ENCODE measurements at regions not wholly inside any gene's neighbourhood (a gene's known extent, or its start where the extent isn't known, plus 50 kb on each side); places are given as distances from the start of the nearest gene placed in this dataset.
A peak's percentile ranks its signal among the peaks of the same experiment; 100 is the strongest.

DNA sequence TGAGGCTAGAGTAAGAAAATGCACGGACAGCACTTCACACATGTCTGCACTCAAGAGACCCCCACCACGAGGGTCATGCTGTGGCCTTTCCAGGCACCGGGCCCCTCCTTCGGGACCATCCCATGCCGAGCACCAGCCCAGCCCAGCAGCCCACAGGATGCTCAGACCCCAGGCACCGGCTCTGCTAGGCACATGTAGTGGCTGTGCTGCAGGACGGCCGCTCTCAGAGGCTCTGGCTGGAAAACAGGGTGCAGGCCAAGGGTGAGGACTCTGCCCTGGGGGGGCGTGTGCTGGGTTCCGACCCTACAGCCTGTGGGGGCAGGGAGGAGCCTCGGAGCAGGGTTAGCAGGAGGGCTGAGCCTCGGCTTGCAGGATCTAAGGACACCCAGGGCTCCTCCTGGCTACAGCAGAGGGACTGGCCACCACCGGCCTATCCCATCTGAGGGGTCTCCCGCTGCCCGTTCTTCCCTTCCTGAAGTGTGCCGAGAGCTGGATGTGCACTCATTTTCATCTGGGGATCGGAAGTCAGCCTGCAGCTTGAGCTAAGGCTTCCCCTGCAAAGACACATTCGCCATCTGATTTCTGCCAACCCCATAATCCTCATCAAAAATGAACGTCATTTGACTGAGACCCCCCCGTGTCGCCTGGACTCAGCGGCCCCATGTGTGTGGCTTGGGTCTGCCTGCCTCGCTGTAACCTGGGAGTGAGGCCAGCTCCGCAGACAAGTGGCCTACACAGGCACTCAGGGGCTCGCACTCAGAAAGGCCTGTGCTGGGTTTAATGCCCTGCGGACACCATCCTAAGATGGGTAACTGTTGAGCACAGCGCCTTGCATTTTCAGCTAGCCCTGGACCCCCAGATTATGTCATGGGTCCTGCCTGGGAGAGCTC, 293.1 kb upstream of the FOXF1 start:
- Histone ChIP-seq H3K4me1 (ENCODE audit: control insufficient read depth, insufficient read depth, low read length) (no peaks in the 10 kb centered on the region), H3K36me3 (ENCODE audit: control insufficient read depth, insufficient read depth, low read length) (no peaks in the 10 kb centered on the region), H3K27me3 (ENCODE audit: control insufficient read depth, insufficient read depth, low read length) (peaks cover 41% of the 10 kb centered on the region), H3K27ac (ENCODE audit: low read length) (no peak overlapping the region), H3K9me3 (replicated peaks; ENCODE audit: control insufficient read depth, low read depth, low read length) (no peaks in the 10 kb centered on the region), H3K4me3 (ENCODE audit: low read length) (no peak overlapping the region)
- DNase-seq = no peak
- WGBS (ENCODE audit: insufficient coverage) = 74% methylated on average over 26 of the region's 27 CpGs

DNA sequence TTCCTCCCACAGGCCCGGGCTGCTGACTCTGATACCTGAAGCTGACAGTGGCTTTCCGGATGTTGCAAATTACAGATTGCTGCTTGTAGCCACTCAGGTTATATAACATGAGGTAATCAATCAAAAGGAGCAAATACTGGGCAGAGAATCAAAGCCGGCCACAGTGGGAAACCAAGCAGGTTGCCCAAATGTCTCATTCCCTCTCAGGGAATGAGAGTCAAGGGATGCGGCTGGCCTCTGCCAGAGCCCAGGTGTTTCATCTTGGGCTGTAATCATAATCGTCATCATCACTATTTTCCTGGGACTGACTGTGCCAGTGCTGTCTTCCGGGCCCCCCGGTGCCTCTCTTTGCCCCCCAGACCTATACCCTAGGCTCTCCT, 292.4 kb upstream of the FOXF1 start:
- H3K36me3 ChIP-seq (ENCODE audit: control insufficient read depth, insufficient read depth, low read length) = no peaks in the 10 kb centered on the region
- no peaks in the 10 kb centered on the region for H3K9me3 ChIP-seq (replicated peaks; ENCODE audit: control insufficient read depth, low read depth, low read length)
- DNase-seq = no peak
- 75% methylated on average over 5 of the region's 7 CpGs for WGBS (ENCODE audit: insufficient coverage)
- peaks cover 47% of the 10 kb centered on the region for H3K27me3 ChIP-seq (ENCODE audit: control insufficient read depth, insufficient read depth, low read length)
- no peak overlapping the region for H3K27ac ChIP-seq (ENCODE audit: low read length)
- no peak overlapping the region for H3K4me3 ChIP-seq (ENCODE audit: low read length)
- H3K4me1 ChIP-seq (ENCODE audit: control insufficient read depth, insufficient read depth, low read length) = no peaks in the 10 kb centered on the region

DNA sequence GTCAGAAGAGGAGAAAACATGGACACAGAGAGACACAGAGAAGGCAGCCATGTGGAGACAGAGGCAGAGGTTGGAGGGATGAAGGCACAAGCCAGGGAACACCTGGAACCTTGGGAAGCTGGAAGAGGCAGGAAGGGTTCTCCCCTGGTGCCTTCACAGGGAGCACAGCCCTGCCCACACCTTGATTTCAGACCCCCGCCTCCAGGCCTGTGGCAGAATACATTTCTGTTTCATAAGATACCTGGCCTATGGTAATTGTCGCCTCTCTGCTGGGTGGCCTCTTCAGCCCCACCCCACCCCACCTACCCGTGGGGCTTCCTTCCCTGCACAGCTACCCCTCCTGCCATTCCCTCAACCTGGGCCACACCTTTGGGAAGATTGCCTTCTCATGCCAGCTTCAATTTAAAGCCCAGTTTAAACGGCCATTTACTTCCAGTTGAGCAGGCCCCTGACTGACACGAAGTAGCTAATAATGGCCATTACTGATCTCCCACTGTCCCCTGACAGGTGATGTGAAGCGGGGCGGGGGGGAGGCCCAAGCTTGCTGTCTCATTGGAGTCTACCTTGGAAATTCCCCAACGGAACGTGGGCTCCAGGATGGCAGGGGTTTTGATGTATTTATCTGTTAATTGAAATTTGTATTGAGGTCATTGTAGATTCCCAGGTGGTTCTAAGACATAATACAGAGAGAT, 291.7 kb upstream of the FOXF1 start:
- no peaks in the 10 kb centered on the region for H3K36me3 ChIP-seq (ENCODE audit: control insufficient read depth, insufficient read depth, low read length)
- peaks cover 50% of the 10 kb centered on the region for H3K27me3 ChIP-seq (ENCODE audit: control insufficient read depth, insufficient read depth, low read length)
- no peak overlapping the region for H3K4me3 ChIP-seq (ENCODE audit: low read length)
- H3K9me3 ChIP-seq (replicated peaks; ENCODE audit: control insufficient read depth, low read depth, low read length) = no peaks in the 10 kb centered on the region
- no peaks in the 10 kb centered on the region for H3K4me1 ChIP-seq (ENCODE audit: control insufficient read depth, insufficient read depth, low read length)
- 58% methylated on average over 4 of the region's 9 CpGs for WGBS (ENCODE audit: insufficient coverage)
- H3K27ac ChIP-seq (ENCODE audit: low read length) = no peak overlapping the region
- no peak for DNase-seq

DNA sequence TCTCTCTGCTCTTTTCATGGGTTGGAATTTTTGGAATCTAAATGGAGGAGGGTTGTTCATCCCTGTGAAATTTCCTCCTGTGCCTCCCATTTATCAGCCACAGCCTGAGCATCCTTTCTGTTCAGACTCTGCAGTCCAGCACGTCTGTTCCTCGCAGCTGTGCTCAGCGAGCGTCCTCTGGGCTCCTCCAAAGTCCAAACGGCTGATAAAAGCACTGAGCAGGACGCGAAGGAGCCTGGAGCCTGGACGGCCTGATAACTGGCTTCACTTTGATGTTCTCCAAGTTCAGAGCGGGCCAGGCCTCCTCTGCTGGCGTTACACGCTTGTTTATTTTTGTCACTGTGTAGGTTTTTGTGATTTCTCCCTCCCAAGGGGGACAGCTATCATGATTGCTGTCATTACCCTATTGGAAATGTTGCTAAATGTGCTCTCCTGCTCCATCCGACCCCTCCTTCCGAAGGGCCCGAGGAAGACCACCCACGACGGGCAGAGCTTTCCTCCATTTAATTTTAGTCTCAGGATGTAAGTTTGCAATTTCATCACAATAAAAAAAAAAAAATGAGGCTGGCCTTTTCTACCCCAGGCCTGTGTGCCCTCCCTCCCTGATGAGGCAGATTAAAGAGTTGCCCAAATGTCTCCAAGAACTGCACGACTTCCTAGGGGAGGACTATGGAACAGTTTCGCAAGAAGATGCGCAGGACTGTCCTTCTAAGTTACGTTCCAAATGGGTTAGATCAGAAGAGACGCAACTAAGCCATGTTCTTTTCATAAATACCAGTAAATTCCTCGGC, 290.5 kb upstream of the FOXF1 start:
- Histone ChIP-seq H3K4me1 (ENCODE audit: control insufficient read depth, insufficient read depth, low read length) (no peaks in the 10 kb centered on the region), H3K4me3 (ENCODE audit: low read length) (no peak overlapping the region), H3K27ac (ENCODE audit: low read length) (no peak overlapping the region), H3K36me3 (ENCODE audit: control insufficient read depth, insufficient read depth, low read length) (no peaks in the 10 kb centered on the region), H3K9me3 (replicated peaks; ENCODE audit: control insufficient read depth, low read depth, low read length) (no peaks in the 10 kb centered on the region), H3K27me3 (ENCODE audit: control insufficient read depth, insufficient read depth, low read length) (peaks cover 57% of the 10 kb centered on the region)
- peak; percentile 16 for DNase-seq
- WGBS (ENCODE audit: insufficient coverage) = 47% methylated on average over 14 of the region's 22 CpGs

DNA sequence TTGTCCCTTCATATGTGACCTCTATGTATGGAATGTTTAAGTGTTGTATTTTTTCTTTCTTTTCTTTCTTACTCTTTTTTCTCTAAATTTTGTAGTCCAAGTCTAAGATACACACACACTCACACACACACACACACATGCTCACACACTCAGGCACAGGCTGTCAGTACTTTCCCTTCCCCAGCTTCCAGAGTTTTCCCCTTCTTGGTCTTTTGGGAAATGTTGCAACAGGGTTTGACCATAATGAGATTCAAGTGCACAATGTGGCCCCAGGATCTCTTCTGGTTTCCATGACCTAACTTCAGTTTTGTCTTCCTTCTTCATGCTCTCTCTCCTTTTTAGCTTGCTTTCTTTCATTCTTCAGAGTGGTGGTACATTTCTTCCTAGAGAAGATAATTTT, 289.8 kb upstream of the FOXF1 start:
- no peaks in the 10 kb centered on the region for H3K9me3 ChIP-seq (replicated peaks; ENCODE audit: control insufficient read depth, low read depth, low read length)
- no peaks in the 10 kb centered on the region for H3K4me1 ChIP-seq (ENCODE audit: control insufficient read depth, insufficient read depth, low read length)
- peaks cover 56% of the 10 kb centered on the region for H3K27me3 ChIP-seq (ENCODE audit: control insufficient read depth, insufficient read depth, low read length)
- no peaks in the 10 kb centered on the region for H3K36me3 ChIP-seq (ENCODE audit: control insufficient read depth, insufficient read depth, low read length)
- DNase-seq = no peak
- no peak overlapping the region for H3K4me3 ChIP-seq (ENCODE audit: low read length)
- H3K27ac ChIP-seq (ENCODE audit: low read length) = no peak overlapping the region

DNA sequence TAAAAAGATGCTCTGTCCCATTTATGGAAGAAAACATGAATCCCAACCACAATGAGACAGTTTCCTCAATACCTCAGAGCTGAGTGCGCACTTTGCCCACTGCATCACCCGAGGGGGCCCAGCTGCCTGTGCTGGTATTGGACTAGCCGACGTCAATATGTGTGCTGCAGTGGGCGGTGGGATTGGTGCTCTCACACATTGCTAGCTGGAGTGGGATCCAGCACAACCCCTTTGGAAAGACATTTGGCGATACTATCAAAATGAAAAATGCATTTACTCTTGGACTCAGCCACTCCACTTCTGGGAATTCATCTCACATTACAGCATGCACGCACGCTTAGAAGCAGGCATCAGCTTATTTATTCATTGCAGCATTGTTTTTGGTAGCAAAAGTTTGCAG, 289.2 kb upstream of the FOXF1 start:
- no peak for DNase-seq
- H3K9me3 ChIP-seq (replicated peaks; ENCODE audit: control insufficient read depth, low read depth, low read length) = no peaks in the 10 kb centered on the region
- peaks cover 53% of the 10 kb centered on the region for H3K27me3 ChIP-seq (ENCODE audit: control insufficient read depth, insufficient read depth, low read length)
- whole genome bisulfite sequencing (ENCODE audit: insufficient coverage) = no CpG with 5 or more reads among the region's 8 CpGs
- H3K4me1 ChIP-seq (ENCODE audit: control insufficient read depth, insufficient read depth, low read length) = no peaks in the 10 kb centered on the region
- no peaks in the 10 kb centered on the region for H3K36me3 ChIP-seq (ENCODE audit: control insufficient read depth, insufficient read depth, low read length)
- H3K4me3 ChIP-seq (ENCODE audit: low read length) = no peak overlapping the region
- H3K27ac ChIP-seq (ENCODE audit: low read length) = no peak overlapping the region

DNA sequence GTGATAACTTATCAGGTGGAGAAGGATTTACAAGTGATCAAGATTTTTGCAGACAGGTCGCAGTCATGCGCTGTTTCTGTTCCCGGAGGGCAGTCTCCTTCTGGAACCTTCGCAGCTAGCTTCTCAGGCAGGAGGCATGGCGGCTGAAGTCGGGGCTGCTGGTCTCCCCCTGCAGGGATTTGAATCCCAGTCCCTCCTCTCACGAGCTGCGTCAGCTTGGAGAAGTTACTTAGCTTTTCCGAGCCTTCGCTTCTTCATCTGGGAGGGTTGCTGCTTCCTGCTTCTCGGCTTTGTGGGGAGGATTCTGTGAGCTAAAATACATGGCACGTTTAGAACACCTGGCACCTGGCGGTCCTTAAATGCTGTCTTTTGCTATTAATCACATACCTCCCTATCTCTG, 287.8 kb upstream of the FOXF1 start:
- no peak overlapping the region for H3K4me3 ChIP-seq (ENCODE audit: low read length)
- no peak overlapping the region for H3K27ac ChIP-seq (ENCODE audit: low read length)
- 45% methylated on average over 6 of the region's 13 CpGs for WGBS (ENCODE audit: insufficient coverage)
- no peaks in the 10 kb centered on the region for H3K36me3 ChIP-seq (ENCODE audit: control insufficient read depth, insufficient read depth, low read length)
- H3K27me3 ChIP-seq (ENCODE audit: control insufficient read depth, insufficient read depth, low read length) = peaks cover 59% of the 10 kb centered on the region
- DNase-seq = peak; percentile 22
- no peaks in the 10 kb centered on the region for H3K4me1 ChIP-seq (ENCODE audit: control insufficient read depth, insufficient read depth, low read length)
- H3K9me3 ChIP-seq (replicated peaks; ENCODE audit: control insufficient read depth, low read depth, low read length) = no peaks in the 10 kb centered on the region

DNA sequence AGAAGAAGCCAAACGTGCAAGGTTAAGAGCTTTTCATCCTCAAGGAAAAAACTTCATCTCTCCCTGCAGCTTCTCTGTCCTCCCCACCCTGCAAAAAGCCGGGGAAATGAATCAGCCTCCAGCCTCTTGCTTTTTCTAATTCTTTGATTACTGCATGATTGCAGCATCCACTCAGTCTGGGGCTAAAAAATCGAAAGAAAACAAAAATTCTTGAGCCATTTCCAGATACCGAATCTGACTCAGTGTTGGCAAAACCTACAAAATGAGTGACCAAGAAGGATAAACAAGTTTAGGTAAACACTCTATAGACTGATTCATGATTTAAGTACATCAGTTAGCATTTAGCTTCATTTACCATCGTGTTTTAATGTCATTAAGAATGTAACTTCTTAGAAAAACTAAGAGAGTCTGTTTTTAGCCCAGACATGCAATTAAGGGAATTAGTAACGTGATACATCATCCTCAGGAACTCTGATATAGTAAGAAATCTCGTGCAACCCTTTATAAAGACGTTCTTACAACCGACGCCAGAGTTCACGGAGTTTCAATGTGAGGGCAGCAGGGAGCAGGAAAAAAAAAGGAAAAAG, 287.3 kb upstream of the FOXF1 start:
- Histone ChIP-seq H3K4me1 (ENCODE audit: control insufficient read depth, insufficient read depth, low read length) (no peaks in the 10 kb centered on the region), H3K27ac (ENCODE audit: low read length) (no peak overlapping the region), H3K9me3 (replicated peaks; ENCODE audit: control insufficient read depth, low read depth, low read length) (no peaks in the 10 kb centered on the region), H3K27me3 (ENCODE audit: control insufficient read depth, insufficient read depth, low read length) (peaks cover 62% of the 10 kb centered on the region), H3K4me3 (ENCODE audit: low read length) (no peak overlapping the region), H3K36me3 (ENCODE audit: control insufficient read depth, insufficient read depth, low read length) (no peaks in the 10 kb centered on the region)
- WGBS (ENCODE audit: insufficient coverage) = 18% methylated on average over 8 of the region's 11 CpGs
- DNase-seq = peak; percentile 19

DNA sequence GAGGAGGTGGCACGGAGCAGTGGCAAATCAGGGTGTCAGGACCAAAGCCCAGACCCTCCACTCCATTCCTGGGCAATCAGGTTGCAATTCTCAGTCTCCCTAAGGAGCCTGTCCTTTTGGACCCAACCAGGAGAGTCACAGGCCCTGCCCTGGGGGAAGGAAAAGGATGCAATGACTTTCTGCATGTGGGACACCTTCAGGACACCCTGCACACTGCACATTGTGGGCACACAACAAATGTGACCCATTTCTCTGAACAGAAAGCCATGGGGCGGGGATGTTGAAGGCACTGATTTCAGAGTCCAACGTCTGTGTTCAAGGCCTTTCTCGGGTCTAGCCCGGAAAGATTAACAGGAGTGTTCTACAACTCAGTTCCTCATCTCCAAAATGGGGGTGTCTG, 286.2 kb upstream of the FOXF1 start:
- Histone ChIP-seq H3K4me3 (ENCODE audit: low read length) (no peak overlapping the region), H3K27me3 (ENCODE audit: control insufficient read depth, insufficient read depth, low read length) (peaks cover 60% of the 10 kb centered on the region), H3K27ac (ENCODE audit: low read length) (no peak overlapping the region), H3K36me3 (ENCODE audit: control insufficient read depth, insufficient read depth, low read length) (no peaks in the 10 kb centered on the region), H3K4me1 (ENCODE audit: control insufficient read depth, insufficient read depth, low read length) (no peaks in the 10 kb centered on the region), H3K9me3 (replicated peaks; ENCODE audit: control insufficient read depth, low read depth, low read length) (no peaks in the 10 kb centered on the region)
- WGBS (ENCODE audit: insufficient coverage) = 83% methylated on average over 3 of the region's 5 CpGs
- no peak for DNase-seq

DNA sequence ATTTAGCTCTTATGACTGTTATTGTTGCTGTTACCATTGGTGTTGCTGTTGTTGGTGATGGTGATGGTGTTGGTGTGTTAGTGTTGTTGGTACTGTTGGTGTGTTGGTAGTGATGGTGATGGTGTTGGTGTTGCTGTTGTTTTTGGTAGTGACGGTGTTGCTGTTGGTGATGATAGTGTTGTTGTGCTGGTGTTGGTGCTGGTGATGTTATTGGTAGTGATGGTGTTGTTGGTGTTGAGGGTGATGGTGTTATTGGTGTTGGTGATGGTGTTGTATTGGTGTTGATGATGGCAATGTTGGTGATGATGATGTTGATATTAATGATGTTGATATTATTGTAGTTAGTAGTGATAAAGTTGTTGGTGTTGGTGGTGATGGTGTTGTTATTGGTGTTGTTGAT, 285.7 kb upstream of the FOXF1 start:
- no peak for DNase-seq
- Histone ChIP-seq H3K27me3 (ENCODE audit: control insufficient read depth, insufficient read depth, low read length) (peaks cover 55% of the 10 kb centered on the region), H3K36me3 (ENCODE audit: control insufficient read depth, insufficient read depth, low read length) (no peaks in the 10 kb centered on the region), H3K4me3 (ENCODE audit: low read length) (no peak overlapping the region), H3K27ac (ENCODE audit: low read length) (no peak overlapping the region), H3K9me3 (replicated peaks; ENCODE audit: control insufficient read depth, low read depth, low read length) (no peaks in the 10 kb centered on the region), H3K4me1 (ENCODE audit: control insufficient read depth, insufficient read depth, low read length) (no peaks in the 10 kb centered on the region)
- 100% methylated on average over 1 of the region's 1 CpG for WGBS (ENCODE audit: insufficient coverage)

Measured in muscle of leg (tissue), 3 donors.